GM23338 (cell line): ENCODE measurements at regions not wholly inside any gene's neighbourhood (a gene's known extent, or its start where the extent isn't known, plus 50 kb on each side); places are given as distances from the start of the nearest gene placed in this dataset.

Source experiments
- ATAC-seq: fragments of 200-7000 bp; cut with Tn5 transposase; 3 replicates; pipeline ENCODE4 v1.9.1; 2020
- DNase-seq: peaks from one replicate; pipeline ENCODE4 v3.0.0-alpha.2; 2015; ENCODE audit warnings: low spot score
- H2AFZ ChIP-seq: fragments of 200-600 bp; sonication (generic); 2 replicates; pipeline ENCODE4 v1.8.0; 2016; ENCODE audit warnings: antibody characterized with exemption, mild to moderate bottlenecking, moderate library complexity
- H3F3A ChIP-seq: fragments of 200-600 bp; sonication (generic); replicated peaks from 2 replicates; pipeline ENCODE4 v1.8.0; 2017; ENCODE audit warnings: antibody characterized with exemption, mixed run types, low read depth
- H3K27ac ChIP-seq: fragments of 200-600 bp; sonication (generic); 2 replicates; pipeline ENCODE4 v1.6.1; 2016; ENCODE audit warnings: low read depth
- H3K27me3 ChIP-seq: fragments of 200-600 bp; sonication (generic); 2 replicates; pipeline ENCODE4 v1.8.0; 2016; ENCODE audit warnings: mild to moderate bottlenecking, mixed run types, moderate library complexity; ENCODE audit not compliant: insufficient read depth
- H3K36me3 ChIP-seq: fragments of 200-600 bp; sonication (generic); 2 replicates; pipeline ENCODE4 v1.8.0; 2016; ENCODE audit warnings: mild to moderate bottlenecking; ENCODE audit not compliant: insufficient read depth
- H3K4me1 ChIP-seq: fragments of 200-600 bp; sonication (generic); 2 replicates; pipeline ENCODE4 v1.8.0; 2016; ENCODE audit warnings: mild to moderate bottlenecking, moderate library complexity; ENCODE audit not compliant: insufficient read depth
- H3K4me2 ChIP-seq: fragments of 200-600 bp; sonication (generic); 2 replicates; pipeline ENCODE4 v1.7.1; 2017; ENCODE audit warnings: mixed run types
- H3K4me3 ChIP-seq: fragments of 200-600 bp; sonication (generic); 2 replicates; pipeline ENCODE4 v1.6.1; 2016; ENCODE audit warnings: mixed run types
- H3K79me2 ChIP-seq: fragments of 200-600 bp; sonication (generic); replicated peaks from 2 replicates; pipeline ENCODE4 v1.8.0; 2017; ENCODE audit warnings: mild to moderate bottlenecking; ENCODE audit not compliant: insufficient read depth
- H3K9me2 ChIP-seq: fragments of 200-600 bp; sonication (generic); 2 replicates; pipeline ENCODE4 v1.8.0; 2017; ENCODE audit not compliant: insufficient read depth
- H4K20me1 ChIP-seq: fragments of 200-600 bp; sonication (generic); replicated peaks from 2 replicates; pipeline ENCODE4 v1.8.0; 2017; ENCODE audit warnings: mild to moderate bottlenecking; ENCODE audit not compliant: insufficient read depth
- H3K27ac Mint-ChIP-seq: 2 replicates; pipeline ENCODE4 v1.8.0; 2020; ENCODE audit warnings: inconsistent platforms, mild to moderate bottlenecking, moderate library complexity, mixed read lengths
- H3K27me3 Mint-ChIP-seq: 3 replicates; pipeline ENCODE4 v1.8.0; 2022; ENCODE audit warnings: low read depth, mild to moderate bottlenecking, moderate library complexity, mixed read lengths, inconsistent platforms; ENCODE audit not compliant: insufficient read depth, poor library complexity
- H3K36me3 Mint-ChIP-seq: 3 replicates; pipeline ENCODE4 v1.8.0; 2021; ENCODE audit warnings: low read depth, mild to moderate bottlenecking, inconsistent platforms, moderate library complexity, mixed read lengths
- H3K4me1 Mint-ChIP-seq: 3 replicates; pipeline ENCODE4 v1.8.0; 2020; ENCODE audit warnings: mild to moderate bottlenecking, inconsistent platforms, mixed read lengths
- H3K4me3 Mint-ChIP-seq: 3 replicates; pipeline ENCODE4 v1.8.0; 2021; ENCODE audit warnings: moderate library complexity, mild to moderate bottlenecking, inconsistent platforms, mixed read lengths
- H3K9me3 Mint-ChIP-seq: 3 replicates; pipeline ENCODE4 v1.8.0; 2020; ENCODE audit warnings: moderate library complexity, mild to moderate bottlenecking, inconsistent platforms, mixed read lengths
- CREB1 ChIP-seq: fragments of 250-450 bp; sonication (Bioruptor Pico); IDR thresholded peaks from 2 replicates; pipeline ENCODE4 v1.5.0; 2020; ENCODE audit warnings: low read depth, mild to moderate bottlenecking, moderate library complexity
- EZH2 ChIP-seq: fragments of 200-600 bp; sonication (generic); IDR thresholded peaks from one replicate; pipeline ENCODE4 v1.8.0; 2017; ENCODE audit warnings: antibody characterized with exemption, mild to moderate bottlenecking, low read depth; ENCODE audit not compliant: unreplicated experiment
- EZH2phosphoT487 ChIP-seq: fragments of 200-600 bp; sonication (generic); IDR thresholded peaks from one replicate; pipeline ENCODE4 v1.8.1; 2018; ENCODE audit warnings: antibody characterized with exemption; ENCODE audit not compliant: unreplicated experiment
- JUNB ChIP-seq: IDR thresholded peaks from one replicate; pipeline ENCODE4 v1.6.1; 2016; ENCODE audit warnings: antibody characterized with exemption; ENCODE audit not compliant: unreplicated experiment
- NANOG ChIP-seq: IDR thresholded peaks from 2 replicates; pipeline ENCODE4 v1.6.1; 2016; ENCODE audit warnings: antibody characterized with exemption, borderline replicate concordance
- POLR2AphosphoS5 ChIP-seq: IDR thresholded peaks from 2 replicates; pipeline ENCODE4 v1.6.1; 2016; ENCODE audit warnings: antibody characterized with exemption, low read depth
- REST ChIP-seq: IDR thresholded peaks from one replicate; pipeline ENCODE4 v1.6.1; 2018; ENCODE audit warnings: antibody characterized with exemption; ENCODE audit not compliant: unreplicated experiment
- STAT1 ChIP-seq: IDR thresholded peaks from one replicate; pipeline ENCODE4 v1.6.1; 2016; ENCODE audit warnings: antibody characterized with exemption; ENCODE audit not compliant: unreplicated experiment
- ZNF114 ChIP-seq: fragments of 250-450 bp; sonication (Bioruptor Pico); IDR thresholded peaks from 2 replicates; pipeline ENCODE4 v1.5.0; 2020; ENCODE audit warnings: mild to moderate bottlenecking, moderate library complexity
- ZNF331 ChIP-seq: fragments of 250-450 bp; sonication (Bioruptor Pico); IDR thresholded peaks from 2 replicates; pipeline ENCODE4 v1.5.0; 2020; ENCODE audit warnings: low read depth, mild to moderate bottlenecking, moderate library complexity
- ZNF462 ChIP-seq: fragments of 250-450 bp; sonication (Bioruptor Pico); IDR thresholded peaks from 2 replicates; pipeline ENCODE4 v1.5.0; 2020; ENCODE audit warnings: mild to moderate bottlenecking, moderate library complexity
- TF ChIP-seq, protein P1 (sequence below), 2 experiments: fragments of 200-600 bp in 1 of 2; sonication (generic) in 1 of 2; conservative IDR thresholded peaks; 2 replicates each; pipeline versions ENCODE4 v1.5.1 to v1.6.1; 2016 to 2017; ENCODE audit warnings: antibody characterized with exemption in 2 of 2, low read depth in 2 of 2, mild to moderate bottlenecking in 2 of 2, moderate library complexity in 1 of 2
- TF ChIP-seq, protein P2 (sequence below): IDR thresholded peaks from 2 replicates; pipeline ENCODE4 v1.6.1; 2016; ENCODE audit warnings: antibody characterized with exemption

DNA sequence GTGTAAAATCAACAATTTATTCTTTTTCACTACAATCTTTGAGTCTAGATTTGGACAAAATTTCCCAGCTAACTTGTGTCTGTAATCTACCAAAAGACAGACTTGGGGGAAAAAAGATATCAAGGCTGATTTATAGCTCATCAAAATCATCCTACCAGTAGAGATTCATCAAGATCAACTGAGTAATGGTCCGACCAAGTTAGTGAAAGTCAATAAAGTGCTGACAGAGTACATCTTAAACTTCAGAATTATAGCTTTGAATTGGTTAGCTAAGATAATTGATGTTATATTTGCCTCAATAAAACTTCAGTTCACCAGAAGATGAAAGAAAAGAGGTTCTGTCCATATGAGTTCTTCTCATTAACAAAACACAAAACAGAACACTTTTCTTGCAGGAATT is 207.1 kb upstream of the KYNU start:
- Histone ChIP-seq H4K20me1 (no peaks in the 10 kb centered on the region), H3K4me1 (no peaks in the 10 kb centered on the region), H3F3A (no peaks in the 10 kb centered on the region), H2AFZ (no peak overlapping the region), H3K4me3 (no peak overlapping the region), H3K9me2 (no peaks in the 10 kb centered on the region), H3K79me2 (no peaks in the 10 kb centered on the region), H3K36me3 (no peaks in the 10 kb centered on the region), H3K27me3 (no peaks in the 10 kb centered on the region), H3K4me2 (no peak overlapping the region), H3K27ac (no peak overlapping the region)
- TF ChIP-seq CREB1 (CRISPR knock-in tag) = no peak
- TF ChIP-seq, protein P1, sequence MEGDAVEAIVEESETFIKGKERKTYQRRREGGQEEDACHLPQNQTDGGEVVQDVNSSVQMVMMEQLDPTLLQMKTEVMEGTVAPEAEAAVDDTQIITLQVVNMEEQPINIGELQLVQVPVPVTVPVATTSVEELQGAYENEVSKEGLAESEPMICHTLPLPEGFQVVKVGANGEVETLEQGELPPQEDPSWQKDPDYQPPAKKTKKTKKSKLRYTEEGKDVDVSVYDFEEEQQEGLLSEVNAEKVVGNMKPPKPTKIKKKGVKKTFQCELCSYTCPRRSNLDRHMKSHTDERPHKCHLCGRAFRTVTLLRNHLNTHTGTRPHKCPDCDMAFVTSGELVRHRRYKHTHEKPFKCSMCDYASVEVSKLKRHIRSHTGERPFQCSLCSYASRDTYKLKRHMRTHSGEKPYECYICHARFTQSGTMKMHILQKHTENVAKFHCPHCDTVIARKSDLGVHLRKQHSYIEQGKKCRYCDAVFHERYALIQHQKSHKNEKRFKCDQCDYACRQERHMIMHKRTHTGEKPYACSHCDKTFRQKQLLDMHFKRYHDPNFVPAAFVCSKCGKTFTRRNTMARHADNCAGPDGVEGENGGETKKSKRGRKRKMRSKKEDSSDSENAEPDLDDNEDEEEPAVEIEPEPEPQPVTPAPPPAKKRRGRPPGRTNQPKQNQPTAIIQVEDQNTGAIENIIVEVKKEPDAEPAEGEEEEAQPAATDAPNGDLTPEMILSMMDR (conservative IDR thresholded peaks at IDR 0.05; ENCODE audit: low read depth in 2 of 2) = no peak
- TF ChIP-seq ZNF114 (CRISPR knock-in tag) = no peak
- TF ChIP-seq REST = no peak
- TF ChIP-seq, protein P2, sequence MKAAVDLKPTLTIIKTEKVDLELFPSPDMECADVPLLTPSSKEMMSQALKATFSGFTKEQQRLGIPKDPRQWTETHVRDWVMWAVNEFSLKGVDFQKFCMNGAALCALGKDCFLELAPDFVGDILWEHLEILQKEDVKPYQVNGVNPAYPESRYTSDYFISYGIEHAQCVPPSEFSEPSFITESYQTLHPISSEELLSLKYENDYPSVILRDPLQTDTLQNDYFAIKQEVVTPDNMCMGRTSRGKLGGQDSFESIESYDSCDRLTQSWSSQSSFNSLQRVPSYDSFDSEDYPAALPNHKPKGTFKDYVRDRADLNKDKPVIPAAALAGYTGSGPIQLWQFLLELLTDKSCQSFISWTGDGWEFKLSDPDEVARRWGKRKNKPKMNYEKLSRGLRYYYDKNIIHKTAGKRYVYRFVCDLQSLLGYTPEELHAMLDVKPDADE = no peak
- TF ChIP-seq NANOG = no peak
- no peak for TF ChIP-seq EZH2phosphoT487
- TF ChIP-seq EZH2 = no peak
- no peak for TF ChIP-seq JUNB
- TF ChIP-seq ZNF331 (CRISPR knock-in tag) = no peak
- no peak for TF ChIP-seq STAT1
- TF ChIP-seq POLR2AphosphoS5 = no peak
- no peak for TF ChIP-seq ZNF462 (CRISPR knock-in tag)
- no peaks in the 10 kb centered on the region for H3K4me1 Mint-ChIP-seq
- DNase-seq (no peak), ATAC-seq (no peak)
- H3K27ac Mint-ChIP-seq = no peak overlapping the region
- H3K36me3 Mint-ChIP-seq = no peaks in the 10 kb centered on the region
- H3K9me3 Mint-ChIP-seq = no peaks in the 10 kb centered on the region
- peaks cover 2% of the 10 kb centered on the region for H3K27me3 Mint-ChIP-seq
- H3K4me3 Mint-ChIP-seq = no peak overlapping the region
